K562 (cell line): ENCODE measurements at regions not wholly inside any gene's neighbourhood (a gene's known extent, or its start where the extent isn't known, plus 50 kb on each side); places are given as distances from the start of the nearest gene placed in this dataset.

ENCODE experiments used
- BRD9 ChIP-seq: fragments of 450-650 bp; IDR thresholded peaks from 2 replicates; pipeline ENCODE4 v1.6.1; 2018; ENCODE audit warnings: low read depth; ENCODE audit not compliant: partially characterized antibody
- DNMT1 ChIP-seq: fragments of 450-650 bp; IDR thresholded peaks from 2 replicates; pipeline ENCODE4 v1.6.1; 2016; ENCODE audit warnings: antibody characterized with exemption, mild to moderate bottlenecking
- EP400 ChIP-seq: fragments of 450-650 bp; IDR thresholded peaks from 2 replicates; pipeline ENCODE4 v1.6.1; 2017; ENCODE audit warnings: antibody characterized with exemption, mild to moderate bottlenecking, moderate library complexity
- HDAC2 ChIP-seq: fragments of 450-650 bp; IDR thresholded peaks from 2 replicates; pipeline ENCODE4 v1.6.1; 2016; ENCODE audit warnings: mild to moderate bottlenecking
- HDAC8 ChIP-seq: fragments of 450-650 bp; IDR thresholded peaks from 2 replicates; pipeline ENCODE4 v1.6.1; 2016; ENCODE audit warnings: mild to moderate bottlenecking, missing genetic modification characterization, moderate library complexity, missing compliant biosample characterization
- HNRNPLL ChIP-seq: fragments of 200-400 bp; formaldehyde crosslinking; IDR thresholded peaks from 2 replicates; pipeline ENCODE4 v1.6.1; 2017; ENCODE audit warnings: low read length, low read depth, mild to moderate bottlenecking; ENCODE audit not compliant: poor library complexity, severe bottlenecking
- RB1 ChIP-seq: fragments of 450-650 bp; IDR thresholded peaks from 2 replicates; pipeline ENCODE4 v1.6.1; 2017; ENCODE audit warnings: low read depth, mild to moderate bottlenecking
- STAT5A ChIP-seq: IDR thresholded peaks from 2 replicates; pipeline ENCODE4 v1.6.1; 2012; ENCODE audit warnings: low read length, inconsistent platforms, borderline replicate concordance
- TAF15 ChIP-seq: fragments of 200-400 bp; formaldehyde crosslinking; IDR thresholded peaks from 2 replicates; pipeline ENCODE4 v1.6.1; 2017; ENCODE audit warnings: mild to moderate bottlenecking, low read depth, low read length, moderate library complexity
- THAP7 ChIP-seq: fragments of 250-450 bp; sonication (Bioruptor Pico); IDR thresholded peaks from 2 replicates; pipeline ENCODE4 v1.5.0; 2021
- ZNF311 ChIP-seq: fragments of 250-450 bp; sonication (Bioruptor Pico); IDR thresholded peaks from 2 replicates; pipeline ENCODE4 v1.4.0; 2020; ENCODE audit warnings: mild to moderate bottlenecking, moderate library complexity
- ZNF436 ChIP-seq: fragments of 250-450, 450-650 bp; sonication (Bioruptor Pico); formaldehyde crosslinking; IDR thresholded peaks from 2 replicates; pipeline ENCODE4 v1.7.0; 2020; ENCODE audit warnings: mild to moderate bottlenecking
- TF ChIP-seq, protein P1 (sequence below): sonication (generic); formaldehyde crosslinking; IDR thresholded peaks from 2 replicates; pipeline ENCODE4 v1.8.0; 2022; ENCODE audit warnings: mild to moderate bottlenecking, missing genetic modification reagents
- TF ChIP-seq, protein P2 (sequence below), 2 experiments: fragments of 200-800 bp in 1 of 2; sonication (Bioruptor generic) in 1 of 2; sonication (generic) in 1 of 2; formaldehyde crosslinking in 1 of 2; IDR thresholded peaks in 1 of 2; conservative IDR thresholded peaks in 1 of 2; 2 replicates each; pipeline versions ENCODE4 v1.5.0 to v1.6.1; 2016 to 2020; ENCODE audit warnings: missing compliant biosample characterization in 1 of 2, missing genetic modification characterization in 1 of 2, missing genetic modification reagents in 1 of 2
- TF ChIP-seq, protein P3 (sequence below): fragments of 150-350 bp; IDR thresholded peaks from 2 replicates; pipeline ENCODE4 v1.6.1; 2014; ENCODE audit warnings: low read depth, mild to moderate bottlenecking, low read length, borderline replicate concordance

- TF ChIP-seq ZNF436 (CRISPR knock-in tag) (no peak), TAF15 (no peak), THAP7 (no peak), HDAC2 (peak; percentile 84; the same call in 1 of the 2 replicates), STAT5A (no peak), DNMT1 (no peak), BRD9 (peak; percentile 31), RB1 (no peak), HNRNPLL (no peak), EP400 (no peak), ZNF311 (CRISPR knock-in tag) (no peak), HDAC8 (tag) (no peak)
- TF ChIP-seq, protein P1, sequence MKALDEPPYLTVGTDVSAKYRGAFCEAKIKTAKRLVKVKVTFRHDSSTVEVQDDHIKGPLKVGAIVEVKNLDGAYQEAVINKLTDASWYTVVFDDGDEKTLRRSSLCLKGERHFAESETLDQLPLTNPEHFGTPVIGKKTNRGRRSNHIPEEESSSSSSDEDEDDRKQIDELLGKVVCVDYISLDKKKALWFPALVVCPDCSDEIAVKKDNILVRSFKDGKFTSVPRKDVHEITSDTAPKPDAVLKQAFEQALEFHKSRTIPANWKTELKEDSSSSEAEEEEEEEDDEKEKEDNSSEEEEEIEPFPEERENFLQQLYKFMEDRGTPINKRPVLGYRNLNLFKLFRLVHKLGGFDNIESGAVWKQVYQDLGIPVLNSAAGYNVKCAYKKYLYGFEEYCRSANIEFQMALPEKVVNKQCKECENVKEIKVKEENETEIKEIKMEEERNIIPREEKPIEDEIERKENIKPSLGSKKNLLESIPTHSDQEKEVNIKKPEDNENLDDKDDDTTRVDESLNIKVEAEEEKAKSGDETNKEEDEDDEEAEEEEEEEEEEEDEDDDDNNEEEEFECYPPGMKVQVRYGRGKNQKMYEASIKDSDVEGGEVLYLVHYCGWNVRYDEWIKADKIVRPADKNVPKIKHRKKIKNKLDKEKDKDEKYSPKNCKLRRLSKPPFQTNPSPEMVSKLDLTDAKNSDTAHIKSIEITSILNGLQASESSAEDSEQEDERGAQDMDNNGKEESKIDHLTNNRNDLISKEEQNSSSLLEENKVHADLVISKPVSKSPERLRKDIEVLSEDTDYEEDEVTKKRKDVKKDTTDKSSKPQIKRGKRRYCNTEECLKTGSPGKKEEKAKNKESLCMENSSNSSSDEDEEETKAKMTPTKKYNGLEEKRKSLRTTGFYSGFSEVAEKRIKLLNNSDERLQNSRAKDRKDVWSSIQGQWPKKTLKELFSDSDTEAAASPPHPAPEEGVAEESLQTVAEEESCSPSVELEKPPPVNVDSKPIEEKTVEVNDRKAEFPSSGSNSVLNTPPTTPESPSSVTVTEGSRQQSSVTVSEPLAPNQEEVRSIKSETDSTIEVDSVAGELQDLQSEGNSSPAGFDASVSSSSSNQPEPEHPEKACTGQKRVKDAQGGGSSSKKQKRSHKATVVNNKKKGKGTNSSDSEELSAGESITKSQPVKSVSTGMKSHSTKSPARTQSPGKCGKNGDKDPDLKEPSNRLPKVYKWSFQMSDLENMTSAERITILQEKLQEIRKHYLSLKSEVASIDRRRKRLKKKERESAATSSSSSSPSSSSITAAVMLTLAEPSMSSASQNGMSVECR (CRISPR knock-in tag) = peak; percentile 80
- TF ChIP-seq, protein P2, sequence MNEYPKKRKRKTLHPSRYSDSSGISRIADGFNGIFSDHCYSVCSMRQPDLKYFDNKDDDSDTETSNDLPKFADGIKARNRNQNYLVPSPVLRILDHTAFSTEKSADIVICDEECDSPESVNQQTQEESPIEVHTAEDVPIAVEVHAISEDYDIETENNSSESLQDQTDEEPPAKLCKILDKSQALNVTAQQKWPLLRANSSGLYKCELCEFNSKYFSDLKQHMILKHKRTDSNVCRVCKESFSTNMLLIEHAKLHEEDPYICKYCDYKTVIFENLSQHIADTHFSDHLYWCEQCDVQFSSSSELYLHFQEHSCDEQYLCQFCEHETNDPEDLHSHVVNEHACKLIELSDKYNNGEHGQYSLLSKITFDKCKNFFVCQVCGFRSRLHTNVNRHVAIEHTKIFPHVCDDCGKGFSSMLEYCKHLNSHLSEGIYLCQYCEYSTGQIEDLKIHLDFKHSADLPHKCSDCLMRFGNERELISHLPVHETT (CRISPR knock-in tag; conservative IDR thresholded peaks at IDR 0.05 in 1 of 2, IDR thresholded peaks at IDR 0.05 in 1 of 2) = 0 out of 4 replicates have a peak, but pooled peaks of 1 of the 2 experiments have one; percentile 23
- TF ChIP-seq, protein P3, sequence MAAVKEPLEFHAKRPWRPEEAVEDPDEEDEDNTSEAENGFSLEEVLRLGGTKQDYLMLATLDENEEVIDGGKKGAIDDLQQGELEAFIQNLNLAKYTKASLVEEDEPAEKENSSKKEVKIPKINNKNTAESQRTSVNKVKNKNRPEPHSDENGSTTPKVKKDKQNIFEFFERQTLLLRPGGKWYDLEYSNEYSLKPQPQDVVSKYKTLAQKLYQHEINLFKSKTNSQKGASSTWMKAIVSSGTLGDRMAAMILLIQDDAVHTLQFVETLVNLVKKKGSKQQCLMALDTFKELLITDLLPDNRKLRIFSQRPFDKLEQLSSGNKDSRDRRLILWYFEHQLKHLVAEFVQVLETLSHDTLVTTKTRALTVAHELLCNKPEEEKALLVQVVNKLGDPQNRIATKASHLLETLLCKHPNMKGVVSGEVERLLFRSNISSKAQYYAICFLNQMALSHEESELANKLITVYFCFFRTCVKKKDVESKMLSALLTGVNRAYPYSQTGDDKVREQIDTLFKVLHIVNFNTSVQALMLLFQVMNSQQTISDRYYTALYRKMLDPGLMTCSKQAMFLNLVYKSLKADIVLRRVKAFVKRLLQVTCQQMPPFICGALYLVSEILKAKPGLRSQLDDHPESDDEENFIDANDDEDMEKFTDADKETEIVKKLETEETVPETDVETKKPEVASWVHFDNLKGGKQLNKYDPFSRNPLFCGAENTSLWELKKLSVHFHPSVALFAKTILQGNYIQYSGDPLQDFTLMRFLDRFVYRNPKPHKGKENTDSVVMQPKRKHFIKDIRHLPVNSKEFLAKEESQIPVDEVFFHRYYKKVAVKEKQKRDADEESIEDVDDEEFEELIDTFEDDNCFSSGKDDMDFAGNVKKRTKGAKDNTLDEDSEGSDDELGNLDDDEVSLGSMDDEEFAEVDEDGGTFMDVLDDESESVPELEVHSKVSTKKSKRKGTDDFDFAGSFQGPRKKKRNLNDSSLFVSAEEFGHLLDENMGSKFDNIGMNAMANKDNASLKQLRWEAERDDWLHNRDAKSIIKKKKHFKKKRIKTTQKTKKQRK = no peak
Measured at GRCh38 chr16:85302018-85302847, 190.0 kb upstream of the CIBAR2 start (continued).
